ENCODE measurements at regions not wholly inside any gene's neighbourhood (a gene's known extent, or its start where the extent isn't known, plus 50 kb on each side); places are given as distances from the start of the nearest gene placed in this dataset.
A peak's percentile ranks its signal among the peaks of the same experiment; 100 is the strongest.

DNA sequence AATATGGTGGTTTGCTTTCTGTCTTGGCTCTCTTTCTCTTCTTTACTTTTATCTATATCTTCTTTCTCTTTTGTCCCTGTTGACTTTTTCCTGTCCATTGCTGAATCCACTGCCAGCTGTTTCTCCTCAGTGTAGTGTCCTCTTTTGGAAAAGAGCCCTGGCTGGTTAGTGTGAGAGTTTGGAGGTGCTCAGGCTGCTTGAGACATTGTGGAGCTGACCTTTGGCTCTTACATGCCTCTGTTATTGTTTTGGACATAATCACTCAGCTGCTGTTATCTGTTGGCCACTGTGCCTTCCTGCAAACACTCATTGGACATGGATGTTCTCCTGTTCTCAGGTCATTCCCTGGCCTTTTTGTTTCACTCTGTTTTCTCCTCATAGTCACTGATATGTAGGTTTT lies 295.4 kb upstream of the RIOK2 start:
- TF ChIP-seq, protein P1, sequence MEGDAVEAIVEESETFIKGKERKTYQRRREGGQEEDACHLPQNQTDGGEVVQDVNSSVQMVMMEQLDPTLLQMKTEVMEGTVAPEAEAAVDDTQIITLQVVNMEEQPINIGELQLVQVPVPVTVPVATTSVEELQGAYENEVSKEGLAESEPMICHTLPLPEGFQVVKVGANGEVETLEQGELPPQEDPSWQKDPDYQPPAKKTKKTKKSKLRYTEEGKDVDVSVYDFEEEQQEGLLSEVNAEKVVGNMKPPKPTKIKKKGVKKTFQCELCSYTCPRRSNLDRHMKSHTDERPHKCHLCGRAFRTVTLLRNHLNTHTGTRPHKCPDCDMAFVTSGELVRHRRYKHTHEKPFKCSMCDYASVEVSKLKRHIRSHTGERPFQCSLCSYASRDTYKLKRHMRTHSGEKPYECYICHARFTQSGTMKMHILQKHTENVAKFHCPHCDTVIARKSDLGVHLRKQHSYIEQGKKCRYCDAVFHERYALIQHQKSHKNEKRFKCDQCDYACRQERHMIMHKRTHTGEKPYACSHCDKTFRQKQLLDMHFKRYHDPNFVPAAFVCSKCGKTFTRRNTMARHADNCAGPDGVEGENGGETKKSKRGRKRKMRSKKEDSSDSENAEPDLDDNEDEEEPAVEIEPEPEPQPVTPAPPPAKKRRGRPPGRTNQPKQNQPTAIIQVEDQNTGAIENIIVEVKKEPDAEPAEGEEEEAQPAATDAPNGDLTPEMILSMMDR (IDR thresholded peaks at IDR 0.05; ENCODE audit: low read depth, low read length, missing input control) = no peak
- TF ChIP-seq, protein P2, sequence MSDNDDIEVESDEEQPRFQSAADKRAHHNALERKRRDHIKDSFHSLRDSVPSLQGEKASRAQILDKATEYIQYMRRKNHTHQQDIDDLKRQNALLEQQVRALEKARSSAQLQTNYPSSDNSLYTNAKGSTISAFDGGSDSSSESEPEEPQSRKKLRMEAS (IDR thresholded peaks at IDR 0.05) = no peak
- TF ChIP-seq FOXA1 (IDR thresholded peaks at IDR 0.05) (no peak), GABPA (IDR thresholded peaks at IDR 0.05 in 1 of 2, conservative IDR thresholded peaks at IDR 0.05 in 1 of 2) (no peak), NR2F2 (IDR thresholded peaks at IDR 0.05) (peak; percentile 39), REST (IDR thresholded peaks at IDR 0.05) (no peak)

Data from liver (tissue), 3 donors.